Liver (tissue), 8 donors: ENCODE measurements at regions not wholly inside any gene's neighbourhood (a gene's known extent, or its start where the extent isn't known, plus 50 kb on each side); places are given as distances from the start of the nearest gene placed in this dataset.

Experiments
- DNase-seq: peaks from one replicate; pipeline ENCODE4 v3.0.0-alpha.2; 2017; ENCODE audit warnings: low spot score
- H3K27ac ChIP-seq, 2 donors: one replicate each; pipeline ENCODE4 v1.7.0; 2013; ENCODE audit warnings: inconsistent platforms in 2 of 2, low read length in 2 of 2, control low read depth in 1 of 2, low read depth in 1 of 2, mild to moderate bottlenecking in 1 of 2
- H3K27me3 ChIP-seq, 4 donors: one replicate each; pipeline versions ENCODE4 v1.6.1 to v1.7.0; 2013; ENCODE audit warnings: low read length in 3 of 4, inconsistent platforms in 1 of 4, mild to moderate bottlenecking in 1 of 4, moderate library complexity in 1 of 4; ENCODE audit not compliant: control insufficient read depth in 4 of 4, insufficient read depth in 4 of 4
- H3K36me3 ChIP-seq, 4 donors: one replicate each; pipeline versions ENCODE4 v1.6.1 to v1.7.0; 2013; ENCODE audit warnings: low read length in 3 of 4, mild to moderate bottlenecking in 3 of 4, low read depth in 1 of 4, moderate library complexity in 1 of 4; ENCODE audit not compliant: control insufficient read depth in 4 of 4, insufficient read depth in 3 of 4
- H3K4me1 ChIP-seq, 4 donors: one replicate each; pipeline versions ENCODE4 v1.6.1 to v1.7.0; 2013; ENCODE audit warnings: low read length in 3 of 4, mild to moderate bottlenecking in 3 of 4, moderate library complexity in 1 of 4; ENCODE audit not compliant: control insufficient read depth in 4 of 4, insufficient read depth in 4 of 4
- H3K4me3 ChIP-seq, 3 donors: one replicate each; pipeline versions ENCODE4 v1.6.1 to v1.7.0; 2013; ENCODE audit warnings: low read length in 3 of 3, control low read depth in 1 of 3, low read depth in 1 of 3, mild to moderate bottlenecking in 1 of 3
- H3K9ac ChIP-seq, 2 donors: one replicate each; pipeline ENCODE4 v1.7.0; 2013; ENCODE audit warnings: low read length in 2 of 2, mild to moderate bottlenecking in 2 of 2, moderate library complexity in 2 of 2, control low read depth in 1 of 2, low read depth in 1 of 2
- H3K9me3 ChIP-seq, 4 donors: one replicate each; pipeline versions ENCODE4 v1.6.1 to v1.7.0; 2013; ENCODE audit warnings: low read length in 3 of 4; ENCODE audit not compliant: control insufficient read depth in 4 of 4
- ATF3 ChIP-seq: IDR thresholded peaks from 2 replicates; pipeline ENCODE4 v1.6.1; 2016; ENCODE audit warnings: antibody characterized with exemption
- CTCF ChIP-seq: fragments of 150-350 bp; IDR thresholded peaks from 2 replicates; pipeline ENCODE4 v1.5.1; 2017; ENCODE audit warnings: improper control_type of control experiment, low read depth, low read length; ENCODE audit not compliant: missing input control
- EGR1 ChIP-seq, 2 donors: IDR thresholded peaks; 2 replicates each; pipeline ENCODE4 v1.6.1; 2016 to 2018; ENCODE audit warnings: antibody characterized with exemption in 2 of 2, low read depth in 2 of 2
- FOXA1 ChIP-seq: IDR thresholded peaks from 2 replicates; pipeline ENCODE4 v1.6.1; 2016; ENCODE audit warnings: antibody characterized with exemption
- FOXA2 ChIP-seq: IDR thresholded peaks from 2 replicates; pipeline ENCODE4 v1.6.1; 2016; ENCODE audit warnings: antibody characterized with exemption
- HNF4G ChIP-seq: IDR thresholded peaks from 2 replicates; pipeline ENCODE4 v1.6.1; 2016; ENCODE audit warnings: antibody characterized with exemption
- JUND ChIP-seq, 2 donors: IDR thresholded peaks; 2 replicates each; pipeline ENCODE4 v1.6.1; 2016; ENCODE audit warnings: antibody characterized with exemption in 2 of 2
- MAX ChIP-seq: IDR thresholded peaks from 2 replicates; pipeline ENCODE4 v1.6.1; 2016; ENCODE audit warnings: antibody characterized with exemption
- NR2F2 ChIP-seq: IDR thresholded peaks from 2 replicates; pipeline ENCODE4 v1.6.1; 2016; ENCODE audit warnings: antibody characterized with exemption
- REST ChIP-seq: IDR thresholded peaks from 2 replicates; pipeline ENCODE4 v1.6.1; 2016; ENCODE audit warnings: antibody characterized with exemption, mild to moderate bottlenecking
- RXRA ChIP-seq, 2 donors: IDR thresholded peaks; 2 replicates each; pipeline ENCODE4 v1.6.1; 2017 to 2018; ENCODE audit warnings: antibody characterized with exemption in 2 of 2, mild to moderate bottlenecking in 1 of 2
- SP1 ChIP-seq: IDR thresholded peaks from 2 replicates; pipeline ENCODE4 v1.6.1; 2018; ENCODE audit warnings: antibody characterized with exemption, mild to moderate bottlenecking
- TAF1 ChIP-seq: conservative IDR thresholded peaks from 2 replicates; pipeline ENCODE4 v1.6.1; 2016; ENCODE audit warnings: antibody characterized with exemption, mild to moderate bottlenecking
- YY1 ChIP-seq: IDR thresholded peaks from 2 replicates; pipeline ENCODE4 v1.6.1; 2016; ENCODE audit warnings: antibody characterized with exemption, mild to moderate bottlenecking
- ZBTB33 ChIP-seq: IDR thresholded peaks from 2 replicates; pipeline ENCODE4 v1.6.1; 2016; ENCODE audit warnings: antibody characterized with exemption
- WGBS: extraction: QIAGEN DNeasy Blood & Tissue Kit; methylation state at CpG from one replicate; pipeline ENCODE4 v1.1.7; 2013; 5-methylcytosine and 5-hydroxymethylcytosine counted together
- donor health status: healthy.
- donor health status: healthy.
- donor health status: healthy.
- donor health status: healthy.
- donor health status: healthy.

GRCh38 chr9:109912082-109912582, 132.1 kb downstream of the PALM2AKAP2 start:
- 77% methylated on average over 4 of the region's 4 CpGs for WGBS
- no peaks in the 10 kb centered on the region for H3K27me3 ChIP-seq
- no peak for TF ChIP-seq ATF3
- no peak for TF ChIP-seq CTCF
- TF ChIP-seq FOXA1 = no peak
- TF ChIP-seq NR2F2 = peak; percentile 68
- H3K36me3 ChIP-seq = peaks cover 0 to 6% (median under 1%) of the 10 kb centered on the region in 4 donors
- no peak overlapping the region for H3K9ac ChIP-seq
- no peaks in the 10 kb centered on the region for H3K9me3 ChIP-seq
- DNase-seq = no peak
- H3K27ac ChIP-seq = peak overlapping the region; percentile 73
- H3K4me3 ChIP-seq = no peak overlapping the region
- H3K4me1 ChIP-seq = peaks cover 1 to 17% (median 8%) of the 10 kb centered on the region in 4 donors

GRCh38 chr9:109912726-109913460, 132.9 kb downstream of the PALM2AKAP2 start:
- TF ChIP-seq FOXA2 (no peak), FOXA1 (no peak), REST (no peak), RXRA (IDR thresholded peaks at IDR 0.05) (no peak), SP1 (no peak), TAF1 (no peak), CTCF (no peak), JUND (IDR thresholded peaks at IDR 0.05) (no peak), ZBTB33 (no peak), YY1 (no peak), MAX (no peak), NR2F2 (no peak), ATF3 (no peak), EGR1 (IDR thresholded peaks at IDR 0.05; ENCODE audit: low read depth in 2 of 2) (no peak), HNF4G (no peak)
- Histone ChIP-seq H3K27me3 (no peaks in the 10 kb centered on the region), H3K9me3 (no peaks in the 10 kb centered on the region), H3K4me1 (peaks cover 0 to 9% (median 3%) of the 10 kb centered on the region in 4 donors), H3K9ac (no peak overlapping the region), H3K36me3 (peaks cover 0 to 6% (median 0%) of the 10 kb centered on the region in 4 donors), H3K27ac (peak overlapping the region; percentile 61 to 62), H3K4me3 (no peak overlapping the region)
- DNase-seq = no peak
- WGBS = 86% methylated on average over 7 of the region's 7 CpGs
